Activated naive CD8-positive, alpha-beta T cell treated with anti-CD3 and anti-CD28 coated beads, Interleukin-2, amount 10 ng/mL, durations not matched to agents 7 days and 5 days (primary cell): ENCODE measurements at regions not wholly inside any gene's neighbourhood (a gene's known extent, or its start where the extent isn't known, plus 50 kb on each side); places are given as distances from the start of the nearest gene placed in this dataset.

ENCODE experiments used
- ATAC-seq: fragments of 150-1000 bp; cut with Tn5 transposase; one replicate; pipeline ENCODE4 v1.10.0; 2021; ENCODE audit warnings: low read depth, moderate library complexity
- POLR2A ChIA-PET: fragments of 350-600 bp; sonication (Branson Sonifier 250); formaldehyde crosslinking; loops from one replicate; lab custom pipeline; 2021; ENCODE audit warnings: antibody characterized with exemption; lab: Charles Lee
- DNase-seq: peaks from one replicate; pipeline ENCODE4 v3.0.0; 2021
- H3K27ac Mint-ChIP-seq: one replicate; pipeline ENCODE4 v1.8.0; 2022; ENCODE audit warnings: mild to moderate bottlenecking, mixed read lengths
- H3K27me3 Mint-ChIP-seq: one replicate; pipeline ENCODE4 v1.8.0; 2022; ENCODE audit warnings: mild to moderate bottlenecking, moderate library complexity, mixed read lengths
- H3K36me3 Mint-ChIP-seq: one replicate; pipeline ENCODE4 v1.8.0; 2021; ENCODE audit warnings: mild to moderate bottlenecking, mixed read lengths
- H3K4me1 Mint-ChIP-seq: one replicate; pipeline ENCODE4 v1.8.0; 2021; ENCODE audit warnings: mixed read lengths
- H3K4me3 Mint-ChIP-seq: one replicate; pipeline ENCODE4 v1.8.0; 2022; ENCODE audit warnings: mild to moderate bottlenecking, moderate library complexity, mixed read lengths
- H3K9me3 Mint-ChIP-seq: one replicate; pipeline ENCODE4 v1.8.0; 2021; ENCODE audit warnings: mixed read lengths

DNA sequence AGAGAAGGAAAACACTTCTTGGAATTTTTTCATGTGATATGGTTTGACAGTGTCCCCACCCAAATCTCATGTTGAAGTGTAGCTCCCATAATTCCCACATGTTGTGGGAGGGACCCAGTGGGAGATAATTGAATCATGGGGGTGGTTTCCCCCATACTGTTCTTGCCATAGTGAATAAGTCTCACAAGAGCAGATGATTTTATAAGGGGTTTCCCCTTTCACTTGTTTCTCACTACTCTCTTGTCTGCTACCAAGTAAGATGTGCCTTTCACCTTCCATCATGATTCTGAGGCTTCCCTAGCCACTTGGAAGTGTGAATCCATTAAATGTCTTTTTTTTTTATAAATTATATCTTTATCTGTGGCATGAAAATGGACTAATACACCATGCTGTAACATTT lies 250.7 kb downstream of the LPIN1 start:
- peaks cover 24% of the 10 kb centered on the region for H3K27me3 Mint-ChIP-seq
- peaks cover 11% of the 10 kb centered on the region for H3K9me3 Mint-ChIP-seq
- peaks cover 2% of the 10 kb centered on the region for H3K4me1 Mint-ChIP-seq
- no peak for ATAC-seq
- DNase-seq: no peak
- no peak overlapping the region for H3K27ac Mint-ChIP-seq
- POLR2A ChIA-PET: no interaction called here
- no peak overlapping the region for H3K4me3 Mint-ChIP-seq
- H3K36me3 Mint-ChIP-seq: peaks cover 4% of the 10 kb centered on the region

DNA sequence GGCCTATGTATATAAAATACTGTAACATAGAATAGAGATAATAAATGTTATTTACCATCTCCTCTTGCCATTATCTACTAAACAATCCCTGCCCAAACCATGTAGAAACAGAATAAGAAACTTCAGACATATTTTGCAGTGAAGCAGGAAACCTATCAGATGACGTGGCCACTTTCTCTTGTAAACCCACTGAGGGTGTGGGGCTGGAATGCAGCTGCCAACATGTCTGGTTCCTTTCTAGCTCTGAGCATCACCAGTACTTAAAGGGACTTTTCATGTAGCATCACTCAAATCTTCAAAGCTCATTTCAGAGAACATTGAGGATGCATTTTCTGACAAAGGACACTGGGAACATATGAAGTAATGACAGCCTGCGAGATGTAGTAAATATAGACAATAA lies 251.8 kb downstream of the LPIN1 start:
- Mint-ChIP-seq H3K36me3 (peaks cover 4% of the 10 kb centered on the region), H3K27ac (no peak overlapping the region), H3K4me1 (peaks cover 2% of the 10 kb centered on the region), H3K4me3 (no peak overlapping the region), H3K27me3 (peaks cover 33% of the 10 kb centered on the region), H3K9me3 (peaks cover 13% of the 10 kb centered on the region)
- DNase-seq (no peak), ATAC-seq (no peak)
- POLR2A ChIA-PET: no interaction called here

DNA sequence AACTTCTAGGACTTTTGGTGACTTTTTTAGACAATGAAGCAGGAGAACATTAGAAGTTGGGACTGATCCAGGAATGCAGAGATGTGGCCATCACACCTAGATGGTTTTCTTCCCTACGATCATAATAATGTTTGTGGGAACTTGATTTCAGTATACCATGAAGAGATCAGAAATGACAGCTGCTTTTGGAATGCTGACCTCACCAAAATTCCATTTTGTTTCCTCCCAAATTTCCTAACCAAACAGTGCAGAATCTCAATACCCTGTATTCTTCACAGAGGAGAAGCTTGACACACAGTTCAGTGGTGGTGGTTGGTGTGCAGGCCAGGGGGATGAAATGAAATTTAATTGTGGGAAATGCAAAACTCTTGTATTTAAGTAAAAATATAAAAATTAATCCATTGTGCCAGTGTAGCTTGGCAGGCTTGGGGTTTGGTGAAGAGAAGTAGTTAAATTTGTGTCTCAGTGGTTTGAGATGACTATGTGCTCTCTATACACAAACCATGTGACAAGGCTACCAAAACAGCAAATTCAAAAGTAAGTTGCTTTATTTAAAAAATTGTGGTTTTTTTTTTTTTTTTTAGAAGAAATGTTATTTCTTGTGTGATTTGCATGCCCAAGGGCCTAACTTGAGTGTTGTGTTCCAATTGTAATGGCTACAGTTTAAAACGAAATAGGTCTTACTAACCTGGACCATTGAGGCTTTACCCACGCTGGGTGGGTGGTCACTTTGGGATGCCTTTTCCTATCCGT lies 252.4 kb downstream of the LPIN1 start:
- Mint-ChIP-seq H3K4me3 (no peak overlapping the region), H3K9me3 (peaks cover 13% of the 10 kb centered on the region), H3K4me1 (peaks cover 2% of the 10 kb centered on the region), H3K36me3 (peaks cover 4% of the 10 kb centered on the region), H3K27me3 (peaks cover 35% of the 10 kb centered on the region), H3K27ac (no peak overlapping the region)
- ATAC-seq: no peak
- no peak for DNase-seq
- POLR2A ChIA-PET: no interaction called here

GRCh38 chr2:12001621-12002020 lies 255.2 kb downstream of the LPIN1 start:
- Mint-ChIP-seq H3K4me3 (no peak overlapping the region), H3K4me1 (peaks cover 9% of the 10 kb centered on the region), H3K36me3 (peaks cover 4% of the 10 kb centered on the region), H3K27me3 (peaks cover 38% of the 10 kb centered on the region), H3K9me3 (peaks cover 8% of the 10 kb centered on the region), H3K27ac (no peak overlapping the region)
- ATAC-seq: no peak
- DNase-seq: no peak
- POLR2A ChIA-PET: no interaction called here

- POLR2A ChIA-PET: no interaction called here
- Mint-ChIP-seq H3K4me3 (no peak overlapping the region), H3K27ac (no peak overlapping the region), H3K36me3 (peaks cover 4% of the 10 kb centered on the region), H3K4me1 (peaks cover 11% of the 10 kb centered on the region), H3K27me3 (peaks cover 39% of the 10 kb centered on the region), H3K9me3 (peaks cover 8% of the 10 kb centered on the region)
- DNase-seq: no peak
- no peak for ATAC-seq
Measured at GRCh38 chr2:12002215-12002614, 255.8 kb downstream of the LPIN1 start.

GRCh38 chr2:12004713-12005112 lies 258.3 kb downstream of the LPIN1 start:
- Mint-ChIP-seq H3K4me1 (peaks cover 23% of the 10 kb centered on the region), H3K27ac (no peak overlapping the region), H3K4me3 (no peak overlapping the region), H3K36me3 (peaks cover 5% of the 10 kb centered on the region), H3K27me3 (peaks cover 52% of the 10 kb centered on the region), H3K9me3 (peaks cover 8% of the 10 kb centered on the region)
- POLR2A ChIA-PET: no interaction called here
- DNase-seq: no peak
- ATAC-seq: no peak

- Mint-ChIP-seq H3K36me3 (peaks cover 2% of the 10 kb centered on the region), H3K9me3 (peaks cover 4% of the 10 kb centered on the region), H3K27me3 (peaks cover 57% of the 10 kb centered on the region), H3K4me3 (no peak overlapping the region), H3K27ac (no peak overlapping the region), H3K4me1 (peaks cover 23% of the 10 kb centered on the region)
- POLR2A ChIA-PET: interaction anchor here (0.5 kb wide), 1 partner anchor 725 kb away, joined by 3 read pairs; no protein-coding TSS in a partner anchor
- DNase-seq (peak; percentile 40), ATAC-seq (peak; percentile 92)
Measured at GRCh38 chr2:12005886-12006681, 259.7 kb downstream of the LPIN1 start.

GRCh38 chr2:12006850-12007249 lies 260.4 kb downstream of the LPIN1 start:
- Mint-ChIP-seq H3K27me3 (peaks cover 55% of the 10 kb centered on the region), H3K36me3 (peaks cover 2% of the 10 kb centered on the region), H3K4me3 (no peak overlapping the region), H3K9me3 (peaks cover 4% of the 10 kb centered on the region), H3K4me1 (peaks cover 23% of the 10 kb centered on the region), H3K27ac (no peak overlapping the region)
- POLR2A ChIA-PET: no interaction called here
- ATAC-seq: no peak
- DNase-seq: no peak

DNA sequence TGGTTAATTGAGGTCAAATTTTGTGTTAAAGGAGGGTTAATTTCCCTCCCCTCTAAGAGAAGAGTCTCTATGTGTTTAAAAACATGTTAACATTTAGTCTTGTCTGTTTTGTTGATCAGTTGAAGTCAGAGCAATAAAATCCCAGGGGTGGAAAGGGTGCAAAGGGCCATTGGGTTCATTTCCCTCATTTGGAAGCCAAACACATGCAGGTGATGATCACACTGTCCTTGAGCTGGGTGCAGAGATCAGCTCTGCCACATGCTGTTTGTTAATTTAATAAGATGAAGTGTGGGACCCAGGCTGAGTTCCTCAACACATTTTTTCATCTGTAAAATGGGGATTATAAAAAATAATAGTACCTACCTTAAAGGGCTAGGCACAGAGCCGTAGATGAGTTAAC lies 260.9 kb downstream of the LPIN1 start:
- DNase-seq (no peak), ATAC-seq (no peak)
- POLR2A ChIA-PET: no interaction called here
- Mint-ChIP-seq H3K9me3 (peaks cover 4% of the 10 kb centered on the region), H3K4me1 (peaks cover 23% of the 10 kb centered on the region), H3K27ac (no peak overlapping the region), H3K4me3 (no peak overlapping the region), H3K27me3 (peaks cover 55% of the 10 kb centered on the region), H3K36me3 (peaks cover 4% of the 10 kb centered on the region)

GRCh38 chr2:12008425-12009061 lies 262.1 kb downstream of the LPIN1 start:
- DNase-seq (no peak), ATAC-seq (no peak)
- Mint-ChIP-seq H3K4me1 (peaks cover 23% of the 10 kb centered on the region), H3K27ac (no peak overlapping the region), H3K4me3 (no peak overlapping the region), H3K36me3 (peaks cover 4% of the 10 kb centered on the region), H3K9me3 (peaks cover 5% of the 10 kb centered on the region), H3K27me3 (peaks cover 56% of the 10 kb centered on the region)
- POLR2A ChIA-PET: no interaction called here

- POLR2A ChIA-PET: no interaction called here
- Mint-ChIP-seq H3K9me3 (peaks cover 5% of the 10 kb centered on the region), H3K36me3 (peaks cover 4% of the 10 kb centered on the region), H3K27me3 (peaks cover 52% of the 10 kb centered on the region), H3K27ac (no peak overlapping the region), H3K4me3 (no peak overlapping the region), H3K4me1 (peaks cover 23% of the 10 kb centered on the region)
- ATAC-seq (no peak), DNase-seq (no peak)
Measured at GRCh38 chr2:12009323-12009905, 263.0 kb downstream of the LPIN1 start.

DNA sequence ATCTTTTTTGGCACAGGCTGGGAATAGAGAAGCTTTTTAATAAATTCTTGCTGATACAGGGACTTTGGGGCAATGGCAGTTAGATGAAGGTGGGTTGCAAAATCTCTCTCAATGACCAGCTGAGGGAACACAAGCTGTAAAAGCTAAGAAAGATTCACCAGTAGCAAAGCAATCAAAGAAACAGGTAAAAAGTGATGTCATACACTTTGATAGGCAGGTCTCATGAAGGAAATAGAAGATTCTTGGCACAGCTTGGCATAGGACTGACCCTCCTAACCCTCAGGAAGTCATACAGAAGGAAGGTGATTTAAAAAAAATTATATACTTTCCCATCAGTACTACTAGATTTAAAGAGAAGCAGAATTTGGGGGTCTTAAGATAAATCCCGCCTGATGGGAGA lies 263.6 kb downstream of the LPIN1 start:
- POLR2A ChIA-PET: no interaction called here
- H3K36me3 Mint-ChIP-seq: peaks cover 4% of the 10 kb centered on the region
- no peak overlapping the region for H3K27ac Mint-ChIP-seq
- no peak overlapping the region for H3K4me3 Mint-ChIP-seq
- peaks cover 52% of the 10 kb centered on the region for H3K27me3 Mint-ChIP-seq
- peaks cover 23% of the 10 kb centered on the region for H3K4me1 Mint-ChIP-seq
- peaks cover 5% of the 10 kb centered on the region for H3K9me3 Mint-ChIP-seq
- ATAC-seq (no peak), DNase-seq (no peak)

DNA sequence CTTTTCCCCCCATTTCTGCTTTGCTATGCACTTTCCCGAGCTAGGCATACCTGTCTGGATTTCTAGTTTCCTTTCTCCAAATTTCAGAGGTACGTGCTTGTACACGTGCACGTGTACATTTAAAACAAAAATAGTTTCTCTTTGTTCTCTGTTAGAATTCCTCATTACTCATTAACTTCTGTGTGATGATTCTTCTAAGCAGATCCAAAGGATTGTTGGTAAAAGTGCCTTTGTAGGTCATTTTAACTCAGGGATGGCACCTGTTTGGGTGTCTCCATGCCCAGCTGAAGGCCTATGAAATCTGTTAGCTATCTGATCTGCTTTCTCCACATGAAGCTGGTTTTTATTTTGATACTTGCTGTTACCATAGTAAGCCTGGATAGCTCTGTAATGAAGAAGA lies 264.3 kb downstream of the LPIN1 start:
- POLR2A ChIA-PET: no interaction called here
- Mint-ChIP-seq H3K9me3 (peaks cover 6% of the 10 kb centered on the region), H3K36me3 (peaks cover 4% of the 10 kb centered on the region), H3K27ac (no peak overlapping the region), H3K4me1 (peaks cover 23% of the 10 kb centered on the region), H3K4me3 (no peak overlapping the region), H3K27me3 (peaks cover 54% of the 10 kb centered on the region)
- no peak for DNase-seq
- no peak for ATAC-seq
